Stimulated activated CD4-positive, alpha-beta T cell treated with anti-CD3 and anti-CD28 coated beads, Interleukin-15, amount 100 ng/mL, for 48 hours (primary cell): ENCODE measurements at regions not wholly inside any gene's neighbourhood (a gene's known extent, or its start where the extent isn't known, plus 50 kb on each side); places are given as distances from the start of the nearest gene placed in this dataset.

Source experiments
- DNase-seq, 2 donors: peaks; one replicate each; pipeline ENCODE4 v3.0.0-alpha.2; 2020; ENCODE audit warnings: low read depth in 2 of 2

DNA sequence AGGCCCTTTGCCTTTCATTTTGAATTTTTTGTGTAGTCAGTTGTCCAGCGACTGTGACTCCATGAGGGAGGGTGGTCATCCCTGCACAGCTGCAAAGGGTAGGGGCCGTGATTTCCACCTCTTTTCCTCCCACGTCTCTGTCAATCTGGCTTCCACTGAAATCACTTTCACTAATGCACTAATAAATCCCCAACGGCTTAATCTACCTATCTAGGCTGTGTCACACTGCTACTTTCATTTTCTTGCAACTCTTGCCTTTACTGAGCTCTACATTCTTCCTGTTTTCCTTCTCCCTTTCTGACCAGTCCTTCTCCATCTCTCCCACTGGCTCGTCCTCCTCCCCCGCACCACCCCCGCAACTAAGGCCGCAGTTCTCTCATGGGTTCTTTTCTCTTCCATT lies 212.3 kb upstream of the FOXN3 start:
- no peak for DNase-seq

GRCh38 chr14:89628521-89628920 lies 211.5 kb upstream of the FOXN3 start:
- DNase-seq: no peak

GRCh38 chr14:89626233-89626806 lies 209.3 kb upstream of the FOXN3 start:
- DNase-seq: no peak

DNA sequence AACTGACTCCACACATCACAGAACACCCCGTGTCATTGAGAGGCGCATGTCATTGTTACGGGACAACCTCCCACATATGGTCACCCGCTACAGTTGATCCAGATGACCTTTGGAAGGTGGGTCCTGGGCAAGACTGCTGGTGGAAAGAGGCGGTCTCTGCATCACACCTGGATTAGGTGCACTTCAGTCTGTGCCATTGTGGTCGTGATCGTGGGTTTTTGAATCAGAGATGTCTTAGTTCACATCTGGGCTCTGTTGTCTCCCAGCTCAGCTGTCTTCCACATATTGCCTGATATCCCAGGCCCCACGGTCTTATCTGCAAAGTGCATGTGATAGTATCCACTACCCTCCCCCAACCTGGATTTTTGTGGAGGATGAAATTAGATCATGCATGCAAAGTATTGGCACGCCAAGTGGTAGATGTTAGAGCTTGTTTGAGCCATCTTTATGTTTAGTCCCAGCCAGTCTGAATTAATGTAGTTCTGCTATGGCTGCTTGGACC lies 208.7 kb upstream of the FOXN3 start:
- no peak for DNase-seq

- DNase-seq: no peak
Observed at GRCh38 chr14:89625244-89625713, 208.2 kb upstream of the FOXN3 start.

DNA sequence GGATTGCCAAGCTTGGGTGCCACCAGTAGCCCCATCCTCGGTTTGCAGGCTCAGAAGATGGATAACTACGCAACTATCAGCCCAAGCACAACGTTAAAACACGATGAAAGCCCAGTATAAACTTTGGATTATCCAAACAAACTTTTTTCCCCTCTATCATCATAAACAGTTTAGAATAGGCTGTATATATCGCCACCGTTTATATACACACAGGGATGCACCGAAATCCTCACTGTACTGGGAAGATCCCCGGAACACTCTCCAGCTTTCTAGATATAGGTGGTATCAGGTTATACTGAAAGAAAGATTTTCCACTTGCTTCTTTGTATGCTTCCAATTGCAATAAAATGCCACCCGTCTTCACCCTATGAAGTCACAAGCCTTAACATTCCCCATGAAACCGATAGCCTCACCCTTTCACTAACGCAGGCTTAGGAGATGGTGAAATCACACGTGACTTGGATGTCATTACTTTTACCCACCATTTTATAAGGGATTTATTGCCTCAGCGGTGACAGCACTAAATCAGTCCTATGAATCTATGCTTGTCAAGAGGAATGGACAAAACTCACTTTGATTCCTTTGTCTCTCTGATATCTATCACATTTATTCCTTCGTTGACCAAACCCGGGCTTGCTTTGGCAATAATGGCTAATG lies 207.6 kb upstream of the FOXN3 start:
- DNase-seq: no peak

DNA sequence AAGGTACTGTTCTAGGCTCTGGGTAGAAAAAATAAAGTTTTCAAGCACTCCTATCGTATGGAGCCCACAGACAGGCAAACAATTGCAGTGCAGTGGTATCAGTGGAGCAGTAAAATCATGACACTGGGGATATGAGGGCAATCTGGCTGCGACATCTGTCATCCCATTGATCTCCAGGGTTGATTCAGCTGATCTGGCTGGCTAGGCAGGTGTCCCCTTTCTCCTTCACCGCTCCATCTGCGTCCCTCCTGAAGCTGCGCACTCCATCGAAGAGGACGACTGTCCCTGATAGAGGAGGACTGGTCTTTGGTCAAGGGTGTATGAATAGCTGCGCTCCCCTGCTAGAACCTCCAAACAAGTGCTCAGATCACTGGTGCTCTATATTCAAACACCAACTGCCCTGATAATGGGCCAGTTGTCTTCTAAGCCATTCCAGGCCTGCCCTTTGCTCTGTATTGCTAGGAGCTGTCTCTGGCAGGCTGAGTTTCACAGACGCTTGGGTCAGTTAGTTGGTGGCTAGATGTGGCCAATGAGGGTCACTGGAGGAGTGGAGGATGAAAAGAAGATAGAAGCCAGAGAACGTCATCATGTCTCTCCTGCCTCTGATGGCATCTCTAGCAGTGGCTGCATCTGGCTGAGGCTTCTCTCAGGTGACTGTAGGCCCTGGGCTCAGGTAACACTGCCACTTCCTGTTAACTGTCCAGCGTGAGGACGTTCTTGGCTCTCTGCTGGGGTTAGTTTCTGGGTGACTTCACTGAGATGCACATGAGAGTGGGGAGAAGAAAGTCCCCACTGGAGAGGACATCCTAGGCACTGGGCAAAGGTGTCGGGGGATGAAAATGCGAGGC lies 205.0 kb upstream of the FOXN3 start:
- no peak for DNase-seq

DNA sequence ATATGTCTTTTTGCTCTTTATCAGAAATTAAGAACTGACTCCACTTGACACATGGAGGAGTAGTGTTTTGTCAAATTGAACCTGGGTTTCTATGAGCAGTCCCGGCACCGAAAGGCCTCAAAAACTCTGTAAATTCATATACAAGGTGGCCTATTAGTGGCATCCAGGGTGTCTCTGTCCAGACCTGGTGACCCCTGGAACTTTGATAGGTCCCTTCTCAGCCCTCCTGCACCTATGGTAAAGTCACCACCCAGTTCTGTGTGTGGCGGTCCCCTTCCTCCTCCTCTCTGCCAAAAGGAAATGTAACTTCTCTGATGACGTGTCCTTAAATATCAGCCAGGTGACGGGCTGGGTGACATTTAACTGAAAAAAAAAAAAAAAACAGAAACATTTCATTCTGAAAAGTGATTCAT lies 204.0 kb upstream of the FOXN3 start:
- DNase-seq: peak in 1 of 2 donors; percentile 40

GRCh38 chr14:89620436-89620835 lies 203.4 kb upstream of the FOXN3 start:
- DNase-seq: no peak

GRCh38 chr14:89619596-89619995 lies 202.6 kb upstream of the FOXN3 start:
- DNase-seq: no peak

GRCh38 chr14:89618811-89619551 lies 201.9 kb upstream of the FOXN3 start:
- DNase-seq: peak; percentile 54 to 57

DNA sequence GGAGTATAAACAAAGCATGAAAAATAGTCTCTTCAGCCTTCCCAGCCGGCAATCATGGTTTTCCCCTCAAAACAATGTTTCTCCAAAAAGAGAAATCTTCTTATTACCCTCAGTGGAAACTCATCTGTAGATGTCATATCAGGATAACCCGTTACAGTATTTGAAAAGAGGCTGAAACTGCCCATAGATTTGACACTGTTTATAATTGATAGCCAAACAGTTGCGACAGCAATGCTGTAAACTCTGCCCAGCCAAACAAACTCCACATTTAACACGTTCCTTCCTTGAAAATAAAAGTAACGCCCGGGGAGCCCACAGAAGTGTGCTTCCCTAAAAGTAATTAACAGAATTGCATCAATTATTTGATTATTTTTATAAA lies 201.3 kb upstream of the FOXN3 start:
- DNase-seq: no peak

- no peak for DNase-seq
Observed at GRCh38 chr14:89617481-89618329, 200.7 kb upstream of the FOXN3 start.

GRCh38 chr14:89616852-89617341 lies 199.9 kb upstream of the FOXN3 start:
- no peak for DNase-seq

GRCh38 chr14:89616425-89616824 lies 199.4 kb upstream of the FOXN3 start:
- DNase-seq: no peak

GRCh38 chr14:89615421-89615820 lies 198.4 kb upstream of the FOXN3 start:
- no peak for DNase-seq

DNA sequence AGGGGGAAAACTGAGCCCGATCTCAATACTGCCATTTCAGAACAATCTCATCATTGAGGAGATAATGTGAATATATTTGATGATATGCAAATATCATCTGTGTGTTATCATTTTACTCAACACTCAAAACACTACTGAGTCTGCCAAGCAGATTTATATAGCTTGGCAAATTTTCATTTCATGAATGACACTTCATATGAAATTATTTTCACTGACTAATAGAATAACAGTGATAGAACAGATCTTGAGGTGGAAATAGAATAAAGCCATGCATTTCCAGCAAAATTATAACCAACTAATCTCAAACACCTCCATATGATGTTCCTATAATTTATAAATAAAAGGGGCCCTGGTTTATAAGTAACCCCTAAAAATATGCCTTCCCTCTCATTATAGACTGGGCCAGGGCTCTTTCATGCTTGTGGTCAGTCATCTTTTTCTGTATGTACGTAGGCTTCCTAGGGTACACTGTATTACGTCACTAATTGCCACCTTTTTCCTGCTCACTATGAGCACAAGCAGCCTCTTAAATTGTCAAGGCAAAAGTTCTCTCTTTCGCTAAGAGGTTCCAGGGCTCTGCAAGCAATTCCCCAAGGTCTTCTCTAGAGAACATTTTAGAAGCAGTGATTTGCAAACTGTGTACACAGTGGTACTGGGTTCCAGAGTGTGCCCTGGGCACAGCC lies 197.1 kb upstream of the FOXN3 start:
- no peak for DNase-seq

GRCh38 chr14:89613260-89614008 lies 196.4 kb upstream of the FOXN3 start:
- DNase-seq: no peak

- no peak for DNase-seq
Observed at GRCh38 chr14:89609500-89610100, 192.6 kb upstream of the FOXN3 start.
